ENCODE measurements at regions not wholly inside any gene's neighbourhood (a gene's known extent, or its start where the extent isn't known, plus 50 kb on each side); places are given as distances from the start of the nearest gene placed in this dataset.
"Not testable (repeated sequence)": the region's sequence is repeated elsewhere in the genome, so short reads cannot be mapped to it uniquely, and the experiment has no call there.

- H3K27ac ChIP-seq (ENCODE audit: extremely low read depth, low read depth, low read length), result no peak overlapping the region
- no peaks in the 10 kb centered on the region for H3K9me3 ChIP-seq (ENCODE audit: control insufficient read depth, insufficient read depth, low read depth, low read length)
- TF ChIP-seq ZBTB26 (tag by site-specific recombination; optimal IDR thresholded peaks at IDR 0.05) (no peak), ZNF76 (tag by site-specific recombination; IDR thresholded peaks at IDR 0.05; ENCODE audit: borderline replicate concordance, low read depth) (no peak), PATZ1 (tag by site-specific recombination; IDR thresholded peaks at IDR 0.05) (no peak)
- no peaks in the 10 kb centered on the region for H3K36me3 ChIP-seq (ENCODE audit: control insufficient read depth in 2 of 2, insufficient read depth in 1 of 2, low read length in 2 of 2)
- ChIA-PET CTCF (interaction anchor here (1.4 to 1.6 kb wide), 2 partner anchors 13 to 26 kb away, joined by 3 to 8 read pairs; no protein-coding TSS in a partner anchor), POLR2A (no interaction called here)
- H3K4me3 ChIP-seq (ENCODE audit: low read depth, low read length), result no peak overlapping the region
- H3K4me1 ChIP-seq (ENCODE audit: control insufficient read depth, insufficient read depth, low read length), result no peaks in the 10 kb centered on the region
Measured at GRCh38 chr3:139187648-139188047, 143.0 kb upstream of the PRR23C start.

DNA sequence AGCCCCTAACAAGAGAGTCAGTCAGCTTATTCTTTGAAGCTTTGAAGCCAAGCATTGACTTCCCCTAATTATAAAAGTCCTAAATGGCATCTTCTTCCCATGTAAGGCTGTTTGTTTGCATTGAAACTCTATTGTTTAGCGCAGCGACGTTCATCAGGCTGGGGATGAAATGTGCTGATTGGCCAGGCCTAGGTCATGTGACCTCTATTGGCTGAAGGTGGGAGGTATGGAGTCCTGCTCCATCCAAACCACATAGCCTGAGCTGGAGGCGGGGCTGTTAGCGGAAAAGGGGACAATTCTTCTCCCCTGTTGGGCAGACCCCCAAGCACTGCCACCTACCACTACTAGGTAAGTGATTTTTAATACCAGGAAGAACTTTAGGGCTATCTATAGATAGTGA, 145.3 kb upstream of the PRR23C start:
- H3K9me3 ChIP-seq (ENCODE audit: control insufficient read depth, insufficient read depth, low read depth, low read length), result no peaks in the 10 kb centered on the region
- no peak for TF ChIP-seq ZNF169 (tag by site-specific recombination; IDR thresholded peaks at IDR 0.05)
- TF ChIP-seq SP7 (tag by site-specific recombination; IDR thresholded peaks at IDR 0.05), result no peak
- no peak for TF ChIP-seq ZSCAN4 (tag by site-specific recombination; IDR thresholded peaks at IDR 0.05)
- TF ChIP-seq ZNF174 (tag by site-specific recombination; IDR thresholded peaks at IDR 0.05), result no peak
- no peak for TF ChIP-seq YY1 (tag by site-specific recombination; IDR thresholded peaks at IDR 0.05)
- H3K36me3 ChIP-seq (ENCODE audit: control insufficient read depth in 2 of 2, insufficient read depth in 1 of 2, low read length in 2 of 2), result no peaks in the 10 kb centered on the region
- ChIA-PET CTCF (interaction anchor here (0.6 kb wide), 1 partner anchor 9 kb away, joined by 3 read pairs; no protein-coding TSS in a partner anchor), POLR2A (no interaction called here)
- H3K27ac ChIP-seq (ENCODE audit: extremely low read depth, low read depth, low read length), result no peak overlapping the region
- H3K4me1 ChIP-seq (ENCODE audit: control insufficient read depth, insufficient read depth, low read length), result no peaks in the 10 kb centered on the region
- H3K4me3 ChIP-seq (ENCODE audit: low read depth, low read length), result no peak overlapping the region

DNA sequence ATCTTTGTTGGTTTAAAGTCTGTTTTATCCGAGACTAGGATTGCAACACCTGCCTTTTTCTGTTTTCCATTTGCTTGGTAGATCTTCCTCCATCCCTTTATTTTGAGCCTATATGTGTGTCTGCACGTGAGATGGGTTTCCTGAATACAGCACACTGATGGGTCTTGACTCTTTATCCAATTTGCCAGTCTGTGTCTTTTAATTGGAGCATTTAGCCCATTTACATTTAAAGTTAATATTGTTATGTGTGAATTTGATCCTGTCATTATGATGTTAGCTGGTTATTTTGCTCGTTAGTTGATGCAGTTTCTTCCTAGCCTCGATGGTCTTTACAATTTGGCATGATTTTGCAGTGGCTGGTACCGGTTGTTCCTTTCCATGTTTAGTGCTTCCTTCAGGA, 149.4 kb upstream of the MRPS22 start:
- POLR2A ChIA-PET; H3K36me3 ChIP-seq (ENCODE audit: control insufficient read depth in 2 of 2, insufficient read depth in 1 of 2, low read length in 2 of 2); H3K4me1 ChIP-seq (ENCODE audit: control insufficient read depth, insufficient read depth, low read length); H3K4me3 ChIP-seq (ENCODE audit: low read depth, low read length); H3K9me3 ChIP-seq (ENCODE audit: control insufficient read depth, insufficient read depth, low read depth, low read length); CTCF ChIA-PET; H3K27ac ChIP-seq (ENCODE audit: extremely low read depth, low read depth, low read length): not testable (repeated sequence)

DNA sequence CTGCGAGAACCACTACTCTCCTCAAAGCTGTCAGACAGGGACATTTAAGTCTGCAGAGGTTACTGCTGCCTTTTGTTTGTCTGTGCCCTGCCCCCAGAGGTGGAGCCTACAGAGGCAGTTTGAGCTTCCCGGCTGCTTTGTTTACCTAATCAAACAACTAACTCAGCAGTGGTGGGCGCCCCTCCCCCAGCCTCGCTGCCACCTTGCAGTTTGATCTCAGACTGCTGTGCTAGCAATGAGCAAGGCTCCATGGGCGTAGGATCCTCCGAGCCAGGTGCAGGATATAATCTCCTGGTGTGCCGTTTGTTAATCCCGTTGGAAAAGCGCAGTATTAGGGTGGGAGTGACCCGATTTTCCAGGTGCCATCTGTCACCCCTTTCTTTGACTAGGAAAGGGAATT, 147.7 kb upstream of the MRPS22 start:
- H3K4me1 ChIP-seq (ENCODE audit: control insufficient read depth, insufficient read depth, low read length); POLR2A ChIA-PET; H3K4me3 ChIP-seq (ENCODE audit: low read depth, low read length); CTCF ChIA-PET; H3K36me3 ChIP-seq (ENCODE audit: control insufficient read depth in 2 of 2, insufficient read depth in 1 of 2, low read length in 2 of 2); H3K27ac ChIP-seq (ENCODE audit: extremely low read depth, low read depth, low read length); H3K9me3 ChIP-seq (ENCODE audit: control insufficient read depth, insufficient read depth, low read depth, low read length): not testable (repeated sequence)

- TF ChIP-seq ZNF610 (tag by site-specific recombination; IDR thresholded peaks at IDR 0.05; ENCODE audit: borderline replicate concordance) (no peak), ZNF664 (tag by site-specific recombination; IDR thresholded peaks at IDR 0.05) (no peak), ZNF555 (tag by site-specific recombination; conservative IDR thresholded peaks at IDR 0.05) (no peak), ZSCAN23 (tag by site-specific recombination; IDR thresholded peaks at IDR 0.05) (no peak), ZNF704 (tag by site-specific recombination; IDR thresholded peaks at IDR 0.05) (no peak), ZNF114 (tag by site-specific recombination; IDR thresholded peaks at IDR 0.05) (no peak), HOXA7 (CRISPR knock-in tag; IDR thresholded peaks at IDR 0.05; ENCODE audit: borderline replicate concordance) (no peak), ZIC2 (tag by site-specific recombination; IDR thresholded peaks at IDR 0.05) (no peak), ZNF335 (tag by site-specific recombination; conservative IDR thresholded peaks at IDR 0.05) (no peak)
- no peak overlapping the region for H3K27ac ChIP-seq (ENCODE audit: extremely low read depth, low read depth, low read length)
- ChIA-PET CTCF (no interaction called here), POLR2A (no interaction called here)
- H3K4me1 ChIP-seq (ENCODE audit: control insufficient read depth, insufficient read depth, low read length), result no peaks in the 10 kb centered on the region
- H3K4me3 ChIP-seq (ENCODE audit: low read depth, low read length), result no peak overlapping the region
- no peaks in the 10 kb centered on the region for H3K36me3 ChIP-seq (ENCODE audit: control insufficient read depth in 2 of 2, insufficient read depth in 1 of 2, low read length in 2 of 2)
- H3K9me3 ChIP-seq (ENCODE audit: control insufficient read depth, insufficient read depth, low read depth, low read length), result no peaks in the 10 kb centered on the region
Measured at GRCh38 chr3:139197251-139197650, 146.6 kb upstream of the MRPS22 start.
